Adrenal gland (tissue), 9 donors: ENCODE measurements at regions not wholly inside any gene's neighbourhood (a gene's known extent, or its start where the extent isn't known, plus 50 kb on each side); places are given as distances from the start of the nearest gene placed in this dataset.
A peak's percentile ranks its signal among the peaks of the same experiment; 100 is the strongest.

ENCODE experiments used
- DNase-seq, 7 donors: peaks; one replicate each; pipeline ENCODE4 v3.0.0-alpha.2; 2019 to 2020
- H3K27ac ChIP-seq, 5 donors: fragments of 200-600 bp; sonication (generic) in 4 of 5; 1 replicate in 3 of 5; 2 replicates in 2 of 5; pipeline versions ENCODE4 v1.5.1 to v1.8.0; 2016 to 2020; ENCODE audit warnings: mild to moderate bottlenecking in 1 of 5
- H3K27me3 ChIP-seq: fragments of 200-600 bp; 2 replicates; pipeline ENCODE4 v1.8.0; 2021
- H3K36me3 ChIP-seq, 2 donors: fragments of 200-600 bp; replicated peaks in 1 of 2; 1 replicate in 1 of 2; 2 replicates in 1 of 2; pipeline versions ENCODE4 v1.5.1 to v1.8.0; 2018 to 2022
- H3K4me1 ChIP-seq, 2 donors: fragments of 200-600 bp; replicated peaks in 1 of 2; 1 replicate in 1 of 2; 2 replicates in 1 of 2; pipeline versions ENCODE4 v1.5.1 to v1.8.0; 2018 to 2021
- H3K4me3 ChIP-seq, 4 donors: fragments of 200-600 bp; sonication (generic) in 3 of 4; one replicate each; pipeline ENCODE4 v1.5.1; 2016 to 2018
- H3K9me3 ChIP-seq, 3 donors: fragments of 200-600 bp; sonication (generic) in 1 of 3; replicated peaks in 1 of 3; 1 replicate in 2 of 3; 2 replicates in 1 of 3; pipeline versions ENCODE4 v1.5.1 to v1.8.0; 2016 to 2021
- POLR2A ChIP-seq, 2 donors: fragments of 450-650 bp; IDR thresholded peaks; one replicate each; pipeline ENCODE4 v1.6.1; 2017; ENCODE audit warnings: antibody characterized with exemption in 2 of 2, mild to moderate bottlenecking in 2 of 2, moderate library complexity in 1 of 2
- WGBS, 4 donors: extraction: QIAGEN DNeasy Blood & Tissue Kit in 2 of 4; methylation state at CpG; one replicate each; pipeline versions ENCODE4 v1.1.5 to v1.1.7; 2013 to 2017; 5-methylcytosine and 5-hydroxymethylcytosine counted together
- intact Hi-C, 2 donors: fragments of 100-400 bp; cut with DNase I; formaldehyde crosslinking; loops; one replicate each; pipeline versions ENCODE4 v1.14.1 to v1.15.0; 2022 to 2023
- TF ChIP-seq, protein P1 (sequence below), 6 experiments: fragments of 450-650 bp in 4 of 6; fragments of 200-600 bp in 2 of 6; sonication (generic) in 1 of 6; IDR thresholded peaks; 1 replicate in 5 of 6; 2 replicates in 1 of 6; pipeline versions ENCODE4 v1.5.1 to v1.8.0; 2016 to 2021; ENCODE audit warnings: antibody characterized with exemption in 6 of 6, mild to moderate bottlenecking in 2 of 6, moderate library complexity in 1 of 6
- donor health status: healthy with polysubstance abuse.
- donor health status: Bipolar disorder and iron deficiency.
- donor health status: DM: yes; HTN: yes; CAD: no.
- donor health status: DM: no; HTN: no; CAD: no.
- donor health status: DM: no; HTN: no; CAD: no.

DNA sequence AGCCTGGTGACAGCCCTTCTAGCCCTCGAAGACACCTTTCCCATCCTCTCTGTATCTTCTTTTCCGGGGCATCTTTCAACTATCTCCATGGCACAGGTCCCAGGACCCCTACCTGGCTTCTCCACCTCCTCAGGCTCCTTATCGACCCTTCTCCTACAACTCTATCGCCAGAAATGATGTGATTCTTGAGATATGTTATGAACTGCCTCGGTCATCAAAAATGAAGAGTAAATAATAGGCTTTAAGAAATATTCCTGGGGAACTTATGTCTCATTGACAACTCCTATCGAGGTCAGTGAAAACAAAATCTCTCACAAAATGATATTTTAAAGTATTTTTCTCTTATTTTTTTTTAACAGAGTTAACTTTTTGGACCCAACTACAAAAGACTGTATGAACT is 405.5 kb upstream of the SHH start:
- DNase-seq: no peak
- 89 to 91% (median 90%) methylated on average over 6 of the region's 6 CpGs for WGBS, 4 donors
- intact Hi-C loops: no loop called here
- Histone ChIP-seq H3K9me3 (no peaks in the 10 kb centered on the region), H3K27ac (no peak overlapping the region), H3K4me1 (no peaks in the 10 kb centered on the region), H3K27me3 (no peaks in the 10 kb centered on the region), H3K4me3 (no peak overlapping the region), H3K36me3 (no peaks in the 10 kb centered on the region)
- TF ChIP-seq POLR2A (IDR thresholded peaks at IDR 0.05): no peak
- TF ChIP-seq, protein P1, sequence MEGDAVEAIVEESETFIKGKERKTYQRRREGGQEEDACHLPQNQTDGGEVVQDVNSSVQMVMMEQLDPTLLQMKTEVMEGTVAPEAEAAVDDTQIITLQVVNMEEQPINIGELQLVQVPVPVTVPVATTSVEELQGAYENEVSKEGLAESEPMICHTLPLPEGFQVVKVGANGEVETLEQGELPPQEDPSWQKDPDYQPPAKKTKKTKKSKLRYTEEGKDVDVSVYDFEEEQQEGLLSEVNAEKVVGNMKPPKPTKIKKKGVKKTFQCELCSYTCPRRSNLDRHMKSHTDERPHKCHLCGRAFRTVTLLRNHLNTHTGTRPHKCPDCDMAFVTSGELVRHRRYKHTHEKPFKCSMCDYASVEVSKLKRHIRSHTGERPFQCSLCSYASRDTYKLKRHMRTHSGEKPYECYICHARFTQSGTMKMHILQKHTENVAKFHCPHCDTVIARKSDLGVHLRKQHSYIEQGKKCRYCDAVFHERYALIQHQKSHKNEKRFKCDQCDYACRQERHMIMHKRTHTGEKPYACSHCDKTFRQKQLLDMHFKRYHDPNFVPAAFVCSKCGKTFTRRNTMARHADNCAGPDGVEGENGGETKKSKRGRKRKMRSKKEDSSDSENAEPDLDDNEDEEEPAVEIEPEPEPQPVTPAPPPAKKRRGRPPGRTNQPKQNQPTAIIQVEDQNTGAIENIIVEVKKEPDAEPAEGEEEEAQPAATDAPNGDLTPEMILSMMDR (IDR thresholded peaks at IDR 0.05): no peak

DNA sequence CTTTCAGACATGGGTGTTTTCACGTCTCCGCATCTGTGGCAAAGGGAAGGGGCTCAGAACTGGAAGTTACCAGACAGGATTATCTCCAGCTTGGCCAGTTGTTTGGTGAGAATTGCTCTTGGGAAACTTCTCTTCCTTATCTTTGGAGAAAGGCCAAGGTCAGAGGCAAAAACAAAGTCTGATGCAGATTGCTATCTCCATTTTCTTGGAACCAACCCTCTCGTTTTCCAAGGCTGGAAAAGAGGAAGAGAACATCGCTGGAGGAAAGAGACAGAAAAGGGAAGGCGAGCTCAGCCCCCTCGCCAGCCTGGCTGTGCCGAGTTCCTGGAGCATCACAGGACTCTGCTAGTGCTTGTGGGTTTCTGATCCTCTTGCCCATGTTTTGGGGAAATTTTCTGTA is 396.8 kb upstream of the SHH start:
- WGBS, 4 donors: 28 to 44% (median 41%) methylated on average over 7 of the region's 7 CpGs
- no peak for TF ChIP-seq POLR2A (IDR thresholded peaks at IDR 0.05)
- TF ChIP-seq, protein P1 (IDR thresholded peaks at IDR 0.05): no peak

DNA sequence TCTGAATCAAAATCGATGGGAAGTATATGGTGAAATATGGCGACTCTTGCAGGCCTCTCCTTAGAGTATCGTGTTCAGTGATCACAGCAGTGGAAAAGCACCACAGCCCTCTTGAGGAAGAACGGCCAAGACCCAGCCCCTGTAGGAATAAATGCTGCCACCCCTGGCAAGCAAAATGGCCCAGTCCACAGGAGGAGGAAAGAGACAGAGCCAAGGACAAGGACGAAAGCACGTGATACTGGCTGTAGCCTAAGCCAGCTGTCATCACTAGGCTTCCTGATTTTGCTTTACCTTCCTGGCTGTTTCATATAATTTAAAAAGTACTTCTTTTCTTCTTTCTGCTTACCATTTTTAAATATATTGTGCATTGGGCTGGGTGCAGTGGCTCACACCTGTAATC is 395.0 kb upstream of the SHH start:
- 66 to 79% (median 69%) methylated on average over 6 of the region's 6 CpGs for WGBS, 4 donors
- H3K27ac ChIP-seq: peak overlapping the region in 1 of 5 donors; percentile 55
- peaks cover 9 to 16% of the 10 kb centered on the region in 2 donors for H3K4me1 ChIP-seq
- H3K4me3 ChIP-seq: no peak overlapping the region
- H3K36me3 ChIP-seq: no peaks in the 10 kb centered on the region
- DNase-seq: peak in 5 of 7 donors; percentile 38 to 53 (median 47)
- no peaks in the 10 kb centered on the region for H3K9me3 ChIP-seq
- H3K27me3 ChIP-seq: no peaks in the 10 kb centered on the region
- TF ChIP-seq, protein P1 (IDR thresholded peaks at IDR 0.05): no peak
- TF ChIP-seq POLR2A (IDR thresholded peaks at IDR 0.05): no peak
- intact Hi-C loops: no loop called here

More for the DNA sequence above, 396.8 kb upstream of the SHH start:
- peak in 6 of 7 donors; percentile 24 to 53 (median 46) for DNase-seq
- Histone ChIP-seq H3K36me3 (no peaks in the 10 kb centered on the region), H3K27me3 (no peaks in the 10 kb centered on the region), H3K4me1 (peaks cover 9 to 16% of the 10 kb centered on the region in 2 donors), H3K4me3 (no peak overlapping the region), H3K27ac (peak overlapping the region in 2 of 5 donors; percentile 63 to 66), H3K9me3 (no peaks in the 10 kb centered on the region)
- intact Hi-C loops: no loop called here

DNA sequence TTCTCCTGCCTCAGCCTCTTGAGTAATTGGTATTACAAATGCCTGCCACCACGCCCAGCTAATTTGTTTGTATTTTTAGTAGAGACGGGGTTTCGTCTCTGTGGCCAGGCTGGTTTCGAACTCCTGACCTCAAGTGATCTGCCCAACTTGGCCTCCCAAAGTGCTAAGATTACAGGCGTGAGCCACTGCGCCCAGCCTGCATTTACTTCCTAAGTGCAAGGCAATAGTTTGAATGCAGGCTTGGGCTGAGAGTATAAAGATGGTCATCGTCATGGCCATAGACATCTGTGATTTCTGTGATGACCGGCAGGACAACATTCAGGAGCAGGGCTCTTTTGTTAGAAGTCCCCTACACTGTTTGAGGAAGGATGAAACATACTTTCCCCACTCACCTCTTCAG is 393.9 kb upstream of the SHH start:
- peaks cover 9 to 16% of the 10 kb centered on the region in 2 donors for H3K4me1 ChIP-seq
- WGBS, 4 donors: 82 to 94% (median 89%) methylated on average over 8 of the region's 8 CpGs
- H3K4me3 ChIP-seq: no peak overlapping the region
- intact Hi-C loops: no loop called here
- H3K9me3 ChIP-seq: no peaks in the 10 kb centered on the region
- H3K36me3 ChIP-seq: no peaks in the 10 kb centered on the region
- no peak overlapping the region for H3K27ac ChIP-seq
- DNase-seq: no peak
- TF ChIP-seq POLR2A (IDR thresholded peaks at IDR 0.05): no peak
- H3K27me3 ChIP-seq: no peaks in the 10 kb centered on the region

DNA sequence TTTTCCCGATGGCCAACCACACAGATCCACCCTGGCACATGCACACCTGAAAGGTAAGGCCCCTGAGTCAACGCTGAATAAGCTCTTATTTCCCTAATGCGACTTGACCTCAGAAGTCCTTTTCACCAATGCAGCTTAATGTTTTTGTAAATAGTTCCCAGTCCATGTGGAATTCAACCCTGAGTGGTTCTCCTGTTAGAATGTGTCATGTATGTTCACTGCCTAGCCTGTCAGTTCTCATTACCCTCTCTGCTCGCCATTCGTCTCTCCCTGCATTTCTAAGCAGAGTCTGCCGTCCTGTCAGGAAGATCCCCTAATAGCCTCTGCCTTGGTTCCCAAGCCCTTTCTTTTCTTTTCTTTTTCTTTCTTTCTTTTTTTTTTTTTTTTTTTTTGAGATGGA is 392.6 kb upstream of the SHH start:
- Histone ChIP-seq H3K4me3 (no peak overlapping the region), H3K27me3 (no peaks in the 10 kb centered on the region), H3K9me3 (no peaks in the 10 kb centered on the region), H3K4me1 (peaks cover 9 to 16% of the 10 kb centered on the region in 2 donors), H3K27ac (no peak overlapping the region), H3K36me3 (no peaks in the 10 kb centered on the region)
- intact Hi-C loops: no loop called here
- 83 to 98% (median 95%) methylated on average over 6 of the region's 6 CpGs for WGBS, 4 donors
- TF ChIP-seq, protein P1 (IDR thresholded peaks at IDR 0.05): no peak
- TF ChIP-seq POLR2A (IDR thresholded peaks at IDR 0.05): no peak
- no peak for DNase-seq
